ENCODE measurements at regions not wholly inside any gene's neighbourhood (a gene's known extent, or its start where the extent isn't known, plus 50 kb on each side); places are given as distances from the start of the nearest gene placed in this dataset.
"Not testable (repeated sequence)": the region's sequence is repeated elsewhere in the genome, so short reads cannot be mapped to it uniquely, and the experiment has no call there.

GRCh38 chr5:57429513-57430120, 53.0 kb downstream of the ACTBL2 start:
- H3K4me3 ChIP-seq = no peak overlapping the region
- peak overlapping the region in 1 of 21 experiments; percentile 29 for H3K27ac ChIP-seq

GRCh38 chr5:57429021-57429420, 53.6 kb downstream of the ACTBL2 start:
- not testable (repeated sequence) for H3K27ac ChIP-seq, H3K4me3 ChIP-seq

GRCh38 chr5:57422993-57423392, 59.6 kb downstream of the ACTBL2 start:
- Histone ChIP-seq H3K27ac (no peak overlapping the region), H3K4me3 (no peak overlapping the region)

- no peak overlapping the region for H3K27ac ChIP-seq
Measured at GRCh38 chr5:57422341-57422740, 60.3 kb downstream of the ACTBL2 start.

GRCh38 chr5:57420801-57421200, 61.8 kb downstream of the ACTBL2 start:
- no peak overlapping the region for H3K27ac ChIP-seq
- H3K4me3 ChIP-seq = no peak overlapping the region

More at GRCh38 chr5:57422341-57422740, 60.3 kb downstream of the ACTBL2 start:
- H3K4me3 ChIP-seq = no peak overlapping the region

GRCh38 chr5:57417971-57418370, 64.6 kb downstream of the ACTBL2 start:
- no peak overlapping the region for H3K27ac ChIP-seq

GRCh38 chr5:57417320-57417719, 65.3 kb downstream of the ACTBL2 start:
- Histone ChIP-seq H3K27ac (no peak overlapping the region), H3K4me3 (no peak overlapping the region)

More at GRCh38 chr5:57417971-57418370, 64.6 kb downstream of the ACTBL2 start:
- no peak overlapping the region for H3K4me3 ChIP-seq

- Histone ChIP-seq H3K27ac (no peak overlapping the region), H3K4me3 (no peak overlapping the region)
Measured at GRCh38 chr5:57416278-57416994, 66.2 kb downstream of the ACTBL2 start.

GRCh38 chr5:57414857-57415256, 67.8 kb downstream of the ACTBL2 start:
- H3K27ac ChIP-seq = no peak overlapping the region
- H3K4me3 ChIP-seq = no peak overlapping the region

GRCh38 chr5:57414191-57414590, 68.4 kb downstream of the ACTBL2 start:
- Histone ChIP-seq H3K27ac (no peak overlapping the region), H3K4me3 (no peak overlapping the region)

GRCh38 chr5:57413145-57413544, 69.5 kb downstream of the ACTBL2 start:
- no peak overlapping the region for H3K4me3 ChIP-seq
- H3K27ac ChIP-seq = no peak overlapping the region

GRCh38 chr5:57412680-57413079, 69.9 kb downstream of the ACTBL2 start:
- Histone ChIP-seq H3K4me3 (no peak overlapping the region), H3K27ac (no peak overlapping the region)

GRCh38 chr5:57411982-57412381, 70.6 kb downstream of the ACTBL2 start:
- H3K4me3 ChIP-seq = no peak overlapping the region
- H3K27ac ChIP-seq = no peak overlapping the region

- H3K4me3 ChIP-seq = no peak overlapping the region
- H3K27ac ChIP-seq = no peak overlapping the region
Measured at GRCh38 chr5:57410374-57411320, 72.0 kb downstream of the ACTBL2 start.

GRCh38 chr5:57408714-57409113, 73.9 kb downstream of the ACTBL2 start:
- Histone ChIP-seq H3K4me3 (no peak overlapping the region), H3K27ac (peak overlapping the region in 1 of 21 experiments; percentile 38)

- Histone ChIP-seq H3K4me3 (no peak overlapping the region), H3K27ac (no peak overlapping the region)
Measured at GRCh38 chr5:57408285-57408684, 74.3 kb downstream of the ACTBL2 start.

- Histone ChIP-seq H3K27ac (no peak overlapping the region), H3K4me3 (no peak overlapping the region)
Measured at GRCh38 chr5:57407391-57407790, 75.2 kb downstream of the ACTBL2 start.

- no peak overlapping the region for H3K4me3 ChIP-seq
- no peak overlapping the region for H3K27ac ChIP-seq
Measured at GRCh38 chr5:57406641-57407040, 76.0 kb downstream of the ACTBL2 start.

GRCh38 chr5:57405984-57406383, 76.6 kb downstream of the ACTBL2 start:
- H3K4me3 ChIP-seq = no peak overlapping the region
- no peak overlapping the region for H3K27ac ChIP-seq

- H3K27ac ChIP-seq = no peak overlapping the region
- no peak overlapping the region for H3K4me3 ChIP-seq
Measured at GRCh38 chr5:57402761-57403160, 79.8 kb downstream of the ACTBL2 start.
